Right lobe of liver (tissue), 4 donors: ENCODE measurements at regions not wholly inside any gene's neighbourhood (a gene's known extent, or its start where the extent isn't known, plus 50 kb on each side); places are given as distances from the start of the nearest gene placed in this dataset.

Experiments used
- CTCF ChIP-seq, 4 donors: fragments of 200-600 bp in 3 of 4; fragments of 450-650 bp in 1 of 4; IDR thresholded peaks; one replicate each; pipeline versions ENCODE4 v1.5.1 to v1.8.0; 2016 to 2022; ENCODE audit warnings: antibody characterized with exemption in 4 of 4, mild to moderate bottlenecking in 2 of 4
- POLR2A ChIP-seq: fragments of 450-650 bp; IDR thresholded peaks from one replicate; pipeline ENCODE4 v1.6.1; 2017; ENCODE audit warnings: antibody characterized with exemption, mild to moderate bottlenecking
- donor health status: DM: no; HTN: no; CAD: no.
- donor health status: DM: no; HTN: no; CAD: no.
- donor health status: DM: no; HTN: yes; CAD: no.

- TF ChIP-seq CTCF (IDR thresholded peaks at IDR 0.05) (no peak), POLR2A (no peak)
Measured at GRCh38 chrX:5586726-5587125, 641.9 kb downstream of the NLGN4X start.
